Spleen (tissue), 11 donors: ENCODE measurements at regions not wholly inside any gene's neighbourhood (a gene's known extent, or its start where the extent isn't known, plus 50 kb on each side); places are given as distances from the start of the nearest gene placed in this dataset.

Experiments used
- DNase-seq: peaks from one replicate; pipeline ENCODE4 v3.0.0-alpha.2; 2020
- H3K27ac ChIP-seq, 8 donors: fragments of 200-600 bp; sonication (generic) in 7 of 8; 1 replicate in 4 of 8; 2 replicates in 4 of 8; pipeline versions ENCODE4 v1.5.0 to v1.8.0; 2016 to 2021; ENCODE audit warnings: inconsistent platforms in 4 of 8, mild to moderate bottlenecking in 4 of 8, moderate library complexity in 1 of 8
- H3K27me3 ChIP-seq, 7 donors: fragments of 200-600 bp; sonication (generic) in 6 of 7; replicated peaks in 1 of 7; 1 replicate in 4 of 7; 2 replicates in 3 of 7; pipeline versions ENCODE4 v1.5.0 to v1.8.0; 2016 to 2021; ENCODE audit warnings: inconsistent platforms in 3 of 7, mild to moderate bottlenecking in 1 of 7
- H3K36me3 ChIP-seq, 6 donors: fragments of 200-600 bp; sonication (generic) in 5 of 6; 1 replicate in 4 of 6; 2 replicates in 2 of 6; pipeline versions ENCODE4 v1.5.0 to v1.8.0; 2016 to 2021; ENCODE audit warnings: inconsistent platforms in 2 of 6
- H3K4me1 ChIP-seq, 6 donors: fragments of 200-600 bp; sonication (generic) in 5 of 6; 1 replicate in 3 of 6; 2 replicates in 3 of 6; pipeline versions ENCODE4 v1.5.0 to v1.8.0; 2016 to 2021; ENCODE audit warnings: inconsistent platforms in 3 of 6
- H3K4me3 ChIP-seq, 8 donors: fragments of 200-600 bp; sonication (generic) in 7 of 8; 1 replicate in 4 of 8; 2 replicates in 4 of 8; pipeline versions ENCODE4 v1.5.0 to v1.8.0; 2016 to 2021; ENCODE audit warnings: inconsistent platforms in 4 of 8, mild to moderate bottlenecking in 4 of 8, moderate library complexity in 2 of 8
- H3K9me3 ChIP-seq, 8 donors: fragments of 200-600 bp; sonication (generic) in 7 of 8; 1 replicate in 4 of 8; 2 replicates in 4 of 8; pipeline versions ENCODE4 v1.5.0 to v1.8.0; 2016 to 2021; ENCODE audit warnings: inconsistent platforms in 4 of 8
- POLR2A ChIP-seq, 3 donors: fragments of 450-650 bp; IDR thresholded peaks; one replicate each; pipeline ENCODE4 v1.5.1; 2017; ENCODE audit warnings: antibody characterized with exemption in 3 of 3, mild to moderate bottlenecking in 1 of 3
- POLR2AphosphoS5 ChIP-seq, 3 donors: sonication (generic); formaldehyde crosslinking; IDR thresholded peaks; one replicate each; pipeline ENCODE4 v1.5.1; 2017; ENCODE audit warnings: antibody characterized with exemption in 3 of 3
- WGBS, 5 donors: extraction: QIAGEN DNeasy Blood & Tissue Kit in 3 of 5; methylation state at CpG; one replicate each; pipeline versions ENCODE4 v1.1.5 to v1.1.7; 2013 to 2018; 5-methylcytosine and 5-hydroxymethylcytosine counted together
- intact Hi-C: fragments of 100-400 bp; cut with DNase I; formaldehyde crosslinking; loops from one replicate; pipeline ENCODE4 v1.15.0; 2023; ENCODE audit warnings: low total_unique reads
- TF ChIP-seq, protein P1 (sequence below), 11 experiments: fragments of 200-600 bp in 7 of 11; fragments of 450-650 bp in 4 of 11; sonication (generic) in 4 of 11; IDR thresholded peaks in 8 of 11; conservative IDR thresholded peaks in 3 of 11; 1 replicate in 7 of 11; 2 replicates in 4 of 11; pipeline versions ENCODE4 v1.4.0 to v1.8.0; 2016 to 2021; ENCODE audit warnings: antibody characterized with exemption in 11 of 11, inconsistent platforms in 4 of 11, mild to moderate bottlenecking in 1 of 11
- donor health status: healthy with polysubstance abuse.
- donor health status: DM: no; HTN: no; CAD: no; lungs with moderate emphysema.
- donor health status: DM: no; HTN: no; CAD: no.
- donor health status: Bipolar disorder and iron deficiency.
- donor health status: healthy.
- donor health status: DM: no; HTN: no; CAD: no.
- donor health status: DM: yes; HTN: yes; CAD: no.

DNA sequence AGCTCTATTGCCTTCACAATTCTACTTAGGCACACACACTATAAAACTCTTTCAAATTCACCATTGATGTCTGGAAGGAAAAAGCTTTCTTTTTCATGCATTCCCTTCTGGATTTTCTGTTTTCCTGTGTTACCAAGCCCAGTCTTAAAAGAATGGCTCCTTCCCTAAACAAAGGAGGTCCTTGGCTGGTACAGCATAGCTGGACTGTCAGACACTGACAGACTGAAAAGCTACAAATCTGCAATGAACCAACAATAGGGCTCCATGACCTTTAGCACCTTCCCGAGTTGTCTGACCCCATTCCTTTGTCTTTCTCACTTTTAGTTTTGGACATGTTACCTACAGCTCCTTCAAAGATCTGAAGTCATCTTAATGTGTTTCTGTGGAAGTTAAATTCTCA is 382.5 kb downstream of the TMEM161B start:
- Histone ChIP-seq H3K4me3 (no peak overlapping the region), H3K27ac (no peak overlapping the region), H3K27me3 (no peaks in the 10 kb centered on the region), H3K4me1 (no peaks in the 10 kb centered on the region), H3K36me3 (no peaks in the 10 kb centered on the region), H3K9me3 (peaks cover 0 to 31% (median 8%) of the 10 kb centered on the region in 8 donors)
- no peak for DNase-seq
- intact Hi-C loops = no loop called here
- 9 to 23% (median 11%) methylated on average over 1 of the region's 1 CpG for WGBS, 5 donors
- no peak for TF ChIP-seq POLR2A (IDR thresholded peaks at IDR 0.05)

DNA sequence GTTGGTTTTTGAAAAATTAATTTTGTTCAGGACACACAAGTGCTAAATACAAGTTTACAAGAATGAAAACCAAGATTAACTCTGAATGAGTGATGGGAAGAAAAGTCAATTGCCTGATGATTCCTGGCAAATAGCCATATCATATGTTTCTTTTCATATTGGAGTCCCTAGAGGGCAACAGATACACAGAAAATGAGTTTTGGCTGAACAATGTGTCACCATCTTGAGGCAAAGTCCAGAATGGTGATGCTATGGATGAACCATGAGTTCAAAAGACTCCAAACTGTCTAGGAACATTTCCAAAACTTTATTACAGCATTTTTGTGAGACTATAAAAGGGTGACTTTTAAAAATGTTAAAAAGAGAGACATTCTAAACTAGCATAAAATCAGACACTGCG is 382.9 kb downstream of the TMEM161B start:
- H3K27me3 ChIP-seq = no peaks in the 10 kb centered on the region
- H3K36me3 ChIP-seq = no peaks in the 10 kb centered on the region
- H3K27ac ChIP-seq = no peak overlapping the region
- intact Hi-C loops = no loop called here
- no peak for DNase-seq
- 66 to 69% (median 68%) methylated on average over 1 of the region's 1 CpG for WGBS, 5 donors
- peaks cover 0 to 35% (median 12%) of the 10 kb centered on the region in 8 donors for H3K9me3 ChIP-seq
- no peak overlapping the region for H3K4me3 ChIP-seq
- TF ChIP-seq POLR2A (IDR thresholded peaks at IDR 0.05) = no peak
- TF ChIP-seq, protein P1, sequence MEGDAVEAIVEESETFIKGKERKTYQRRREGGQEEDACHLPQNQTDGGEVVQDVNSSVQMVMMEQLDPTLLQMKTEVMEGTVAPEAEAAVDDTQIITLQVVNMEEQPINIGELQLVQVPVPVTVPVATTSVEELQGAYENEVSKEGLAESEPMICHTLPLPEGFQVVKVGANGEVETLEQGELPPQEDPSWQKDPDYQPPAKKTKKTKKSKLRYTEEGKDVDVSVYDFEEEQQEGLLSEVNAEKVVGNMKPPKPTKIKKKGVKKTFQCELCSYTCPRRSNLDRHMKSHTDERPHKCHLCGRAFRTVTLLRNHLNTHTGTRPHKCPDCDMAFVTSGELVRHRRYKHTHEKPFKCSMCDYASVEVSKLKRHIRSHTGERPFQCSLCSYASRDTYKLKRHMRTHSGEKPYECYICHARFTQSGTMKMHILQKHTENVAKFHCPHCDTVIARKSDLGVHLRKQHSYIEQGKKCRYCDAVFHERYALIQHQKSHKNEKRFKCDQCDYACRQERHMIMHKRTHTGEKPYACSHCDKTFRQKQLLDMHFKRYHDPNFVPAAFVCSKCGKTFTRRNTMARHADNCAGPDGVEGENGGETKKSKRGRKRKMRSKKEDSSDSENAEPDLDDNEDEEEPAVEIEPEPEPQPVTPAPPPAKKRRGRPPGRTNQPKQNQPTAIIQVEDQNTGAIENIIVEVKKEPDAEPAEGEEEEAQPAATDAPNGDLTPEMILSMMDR (IDR thresholded peaks at IDR 0.05 in 8 of 11, conservative IDR thresholded peaks at IDR 0.05 in 3 of 11) = no peak
- TF ChIP-seq POLR2AphosphoS5 (IDR thresholded peaks at IDR 0.05) = no peak
- no peaks in the 10 kb centered on the region for H3K4me1 ChIP-seq

DNA sequence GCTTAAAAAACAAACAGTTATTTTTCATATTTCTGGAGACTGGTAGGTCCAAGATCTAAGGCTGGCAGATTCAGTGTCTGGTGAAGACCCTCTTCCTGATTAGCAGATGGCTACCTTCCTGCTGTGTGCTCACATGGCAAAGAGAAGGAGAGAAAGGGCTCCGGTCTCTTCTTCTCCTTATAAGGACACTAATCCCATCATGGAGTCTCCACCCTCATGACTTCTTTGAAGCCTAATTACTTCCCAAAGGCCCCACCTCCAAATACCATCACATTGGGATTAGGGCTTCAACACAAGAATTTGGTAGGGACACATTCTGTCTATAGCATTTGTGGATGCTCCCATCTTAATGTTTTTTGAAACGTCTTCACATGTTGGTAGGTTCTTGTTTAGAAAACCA is 391.1 kb downstream of the TMEM161B start:
- H3K36me3 ChIP-seq = no peaks in the 10 kb centered on the region
- no peak overlapping the region for H3K27ac ChIP-seq
- intact Hi-C loops = no loop called here
- no peaks in the 10 kb centered on the region for H3K27me3 ChIP-seq
- H3K4me1 ChIP-seq = no peaks in the 10 kb centered on the region
- peaks cover 0 to 31% (median 19%) of the 10 kb centered on the region in 8 donors for H3K9me3 ChIP-seq
- no peak overlapping the region for H3K4me3 ChIP-seq
- no peak for DNase-seq
- WGBS, 5 donors = 47 to 76% (median 72%) methylated on average over 2 of the region's 2 CpGs
- TF ChIP-seq, protein P1 (IDR thresholded peaks at IDR 0.05 in 8 of 11, conservative IDR thresholded peaks at IDR 0.05 in 3 of 11) = no peak
- no peak for TF ChIP-seq POLR2A (IDR thresholded peaks at IDR 0.05)
- TF ChIP-seq POLR2AphosphoS5 (IDR thresholded peaks at IDR 0.05) = no peak

DNA sequence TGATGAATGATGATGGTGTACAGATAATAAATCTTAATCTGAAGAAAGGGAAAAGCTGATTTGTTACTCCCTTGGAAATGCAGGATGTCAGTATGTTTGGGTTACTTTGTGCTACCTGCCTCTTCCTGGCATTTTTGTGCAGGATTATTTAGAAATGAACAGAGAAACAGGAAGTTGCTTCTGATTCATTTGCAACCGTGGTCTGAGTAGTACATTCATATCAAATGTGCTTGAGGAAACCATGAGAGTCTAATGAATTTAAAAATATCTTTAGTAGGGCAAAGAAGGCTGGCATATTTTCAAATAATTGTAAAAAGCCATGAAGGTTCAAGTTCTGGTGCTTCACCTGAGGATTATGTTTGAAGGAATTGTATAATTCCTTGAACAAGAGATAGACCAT is 391.6 kb downstream of the TMEM161B start:
- DNase-seq = no peak
- TF ChIP-seq POLR2AphosphoS5 (IDR thresholded peaks at IDR 0.05) = no peak
- no peak for TF ChIP-seq POLR2A (IDR thresholded peaks at IDR 0.05)
- TF ChIP-seq, protein P1 (IDR thresholded peaks at IDR 0.05 in 8 of 11, conservative IDR thresholded peaks at IDR 0.05 in 3 of 11) = no peak
- Histone ChIP-seq H3K27me3 (no peaks in the 10 kb centered on the region), H3K27ac (no peak overlapping the region), H3K9me3 (peaks cover 0 to 27% (median 19%) of the 10 kb centered on the region in 8 donors), H3K36me3 (no peaks in the 10 kb centered on the region), H3K4me3 (no peak overlapping the region), H3K4me1 (no peaks in the 10 kb centered on the region)
- 1 to 10% (median 6%) methylated on average over 1 of the region's 1 CpG for WGBS, 5 donors
- intact Hi-C loops = no loop called here

DNA sequence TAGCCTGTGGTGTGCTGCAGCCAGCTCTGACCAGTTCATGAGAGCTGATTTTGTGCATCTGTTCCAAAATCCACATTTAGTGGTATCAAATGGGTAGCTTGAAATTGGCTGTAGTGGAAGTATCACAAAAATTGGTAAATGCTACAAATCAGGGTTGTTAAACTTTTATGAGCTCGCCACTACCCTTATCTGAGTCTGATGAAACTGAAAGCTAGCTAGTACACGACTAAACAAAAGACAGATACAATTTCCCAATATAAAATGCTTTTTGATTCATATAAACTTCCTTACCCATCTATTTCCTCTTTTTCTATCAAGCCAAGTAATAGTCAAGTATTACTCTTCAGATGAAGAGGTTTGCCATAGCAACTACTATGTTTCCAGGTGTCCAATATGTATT is 392.0 kb downstream of the TMEM161B start:
- Histone ChIP-seq H3K4me1 (no peaks in the 10 kb centered on the region), H3K27ac (no peak overlapping the region), H3K4me3 (no peak overlapping the region), H3K27me3 (no peaks in the 10 kb centered on the region), H3K9me3 (peaks cover 0 to 24% (median 17%) of the 10 kb centered on the region in 8 donors), H3K36me3 (no peaks in the 10 kb centered on the region)
- WGBS, 5 donors = 52 to 81% (median 70%) methylated on average over 2 of the region's 2 CpGs
- DNase-seq = no peak
- TF ChIP-seq, protein P1 (IDR thresholded peaks at IDR 0.05 in 8 of 11, conservative IDR thresholded peaks at IDR 0.05 in 3 of 11) = no peak
- TF ChIP-seq POLR2A (IDR thresholded peaks at IDR 0.05) (no peak), POLR2AphosphoS5 (IDR thresholded peaks at IDR 0.05) (no peak)
- intact Hi-C loops = no loop called here
